Endothelial cell (in vitro differentiated cells): ENCODE measurements at regions not wholly inside any gene's neighbourhood (a gene's known extent, or its start where the extent isn't known, plus 50 kb on each side); places are given as distances from the start of the nearest gene placed in this dataset.

ENCODE experiments used
- DNase-seq: peaks from one replicate; pipeline ENCODE4 v3.0.0; 2021; ENCODE audit warnings: low spot score
- H3K27ac Mint-ChIP-seq: one replicate; pipeline ENCODE4 v1.8.0; 2021; ENCODE audit warnings: mixed read lengths, inconsistent platforms; ENCODE audit not compliant: unreplicated experiment
- H3K27me3 Mint-ChIP-seq: one replicate; pipeline ENCODE4 v1.8.0; 2021; ENCODE audit warnings: mild to moderate bottlenecking, moderate library complexity, mixed read lengths, inconsistent platforms; ENCODE audit not compliant: unreplicated experiment
- H3K36me3 Mint-ChIP-seq: one replicate; pipeline ENCODE4 v1.8.0; 2021; ENCODE audit warnings: mild to moderate bottlenecking, low read depth, mixed read lengths, inconsistent platforms; ENCODE audit not compliant: unreplicated experiment
- H3K4me1 Mint-ChIP-seq: one replicate; pipeline ENCODE4 v1.8.0; 2021; ENCODE audit warnings: mild to moderate bottlenecking, mixed read lengths, inconsistent platforms; ENCODE audit not compliant: unreplicated experiment
- H3K4me3 Mint-ChIP-seq: one replicate; pipeline ENCODE4 v1.8.0; 2021; ENCODE audit warnings: mild to moderate bottlenecking, mixed read lengths, inconsistent platforms; ENCODE audit not compliant: unreplicated experiment
- H3K9me3 Mint-ChIP-seq: one replicate; pipeline ENCODE4 v1.8.0; 2021; ENCODE audit warnings: mixed read lengths, inconsistent platforms; ENCODE audit not compliant: unreplicated experiment
- CTCF ChIP-seq: fragments of 200-600 bp; sonication (generic); IDR thresholded peaks from one replicate; pipeline ENCODE4 v1.5.0; 2021; ENCODE audit warnings: antibody characterized with exemption; ENCODE audit not compliant: unreplicated experiment

- Mint-ChIP-seq H3K4me3 (no peak overlapping the region), H3K27ac (no peak overlapping the region), H3K27me3 (no peaks in the 10 kb centered on the region), H3K4me1 (no peaks in the 10 kb centered on the region), H3K9me3 (no peaks in the 10 kb centered on the region), H3K36me3 (no peaks in the 10 kb centered on the region)
- TF ChIP-seq CTCF, result no peak
- DNase-seq, result no peak
Measured at GRCh38 chr7:31171216-31171785, 119.2 kb downstream of the ADCYAP1R1 start.
